GM18498 (cell line): ENCODE measurements at regions not wholly inside any gene's neighbourhood (a gene's known extent, or its start where the extent isn't known, plus 50 kb on each side); places are given as distances from the start of the nearest gene placed in this dataset.
"Not testable (repeated sequence)": the region's sequence is repeated elsewhere in the genome, so short reads cannot be mapped to it uniquely, and the experiment has no call there.

ENCODE experiments used
- ATAC-seq: cut with Tn5 transposase; IDR thresholded peaks from one replicate; pipeline ENCODE4 v1.9.1; 2021; ENCODE audit warnings: mild to moderate bottlenecking, moderate library complexity; ENCODE audit not compliant: unreplicated experiment

GRCh38 chr4:27620886-27621285 lies 760.2 kb downstream of the STIM2 start:
- no peak for ATAC-seq

- no peak for ATAC-seq
Observed at GRCh38 chr4:27624749-27625148, 764.1 kb downstream of the STIM2 start.

GRCh38 chr4:27628609-27629008 lies 768.0 kb downstream of the STIM2 start:
- ATAC-seq, result no peak

- ATAC-seq, result no peak
Observed at GRCh38 chr4:27629532-27630225, 769.0 kb downstream of the STIM2 start.

GRCh38 chr4:27635936-27636913 lies 775.6 kb downstream of the STIM2 start:
- ATAC-seq, result peak; percentile 85

GRCh38 chr4:27638163-27638915 lies 777.7 kb downstream of the STIM2 start:
- ATAC-seq, result no peak

- ATAC-seq, result no peak
Observed at GRCh38 chr4:27643101-27643500, 782.5 kb downstream of the STIM2 start.

- no peak for ATAC-seq
Observed at GRCh38 chr4:27648416-27648815, 787.8 kb downstream of the STIM2 start.

- ATAC-seq, result no peak
Observed at GRCh38 chr4:27662426-27662825, 801.8 kb downstream of the STIM2 start.

- no peak for ATAC-seq
Observed at GRCh38 chr4:27666943-27667342, 806.3 kb downstream of the STIM2 start.

- ATAC-seq, result no peak
Observed at GRCh38 chr4:27668001-27668400, 807.4 kb downstream of the STIM2 start.

GRCh38 chr4:27678027-27678426 lies 817.4 kb downstream of the STIM2 start:
- ATAC-seq, result no peak

GRCh38 chr4:27684610-27685011 lies 824.0 kb downstream of the STIM2 start:
- ATAC-seq, result peak; percentile 98

GRCh38 chr4:27685091-27685490 lies 824.5 kb downstream of the STIM2 start:
- ATAC-seq, result no peak

GRCh38 chr4:27685947-27686346 lies 825.3 kb downstream of the STIM2 start:
- ATAC-seq, result no peak

- ATAC-seq, result peak; percentile 84
Observed at GRCh38 chr4:27692158-27692557, 831.5 kb downstream of the STIM2 start.

- peak; percentile 7 for ATAC-seq
Observed at GRCh38 chr4:27692868-27693634, 832.4 kb downstream of the STIM2 start.

- not testable (repeated sequence) for ATAC-seq
Observed at GRCh38 chr4:27696257-27696656, 835.6 kb downstream of the STIM2 start.

GRCh38 chr4:27701606-27702005 lies 841.0 kb downstream of the STIM2 start:
- ATAC-seq, result no peak

GRCh38 chr4:27702730-27703431 lies 842.2 kb downstream of the STIM2 start:
- ATAC-seq, result no peak
